A673 (cell line): ENCODE measurements at regions not wholly inside any gene's neighbourhood (a gene's known extent, or its start where the extent isn't known, plus 50 kb on each side); places are given as distances from the start of the nearest gene placed in this dataset.

Experiments
- BruUV-seq: library from RNA; stranded (reverse); fragments of 400-500 nt; replicated peaks from 2 replicates; lab custom pipeline; 2021; lab: Mats Ljungman, UMichigan
- CTCF ChIA-PET: fragments of 300-600 bp; sonication (Branson Sonifier 250); formaldehyde crosslinking; loops from one replicate; lab custom pipeline; 2022; ENCODE audit warnings: antibody characterized with exemption; lab: Charles Lee
- POLR2A ChIA-PET: fragments of 300-600 bp; sonication (Branson Sonifier 250); formaldehyde crosslinking; loops from one replicate; lab custom pipeline; 2022; ENCODE audit warnings: antibody characterized with exemption; ENCODE audit not compliant: low non-redundant PET; lab: Charles Lee
- DNase-seq: peaks from one replicate; pipeline ENCODE4 v3.0.0-alpha.2; 2015; ENCODE audit warnings: low spot score
- H3K27ac ChIP-seq: fragments of 200-600 bp; sonication (generic); 2 replicates; pipeline ENCODE4 v1.5.1; 2016; ENCODE audit warnings: mixed run types, low read depth, mild to moderate bottlenecking, mixed read lengths, antibody characterized with exemption, low read length; ENCODE audit not compliant: poor library complexity, severe bottlenecking
- H3K27me3 ChIP-seq: fragments of 200-600 bp; sonication (generic); replicated peaks from 2 replicates; pipeline ENCODE4 v1.6.1; 2017; ENCODE audit warnings: mixed run types, low read depth, mild to moderate bottlenecking, mixed read lengths, antibody characterized with exemption, low read length; ENCODE audit not compliant: insufficient read depth, poor library complexity
- H3K36me3 ChIP-seq: fragments of 200-600 bp; sonication (generic); 2 replicates; pipeline ENCODE4 v1.6.1; 2016; ENCODE audit warnings: mixed run types, mild to moderate bottlenecking, mixed read lengths, antibody characterized with exemption, low read length; ENCODE audit not compliant: insufficient read depth, poor library complexity, severe bottlenecking
- H3K4me1 ChIP-seq: fragments of 200-600 bp; sonication (generic); 2 replicates; pipeline ENCODE4 v1.6.1; 2017; ENCODE audit warnings: mixed run types, mild to moderate bottlenecking, mixed read lengths, antibody characterized with exemption, low read length; ENCODE audit not compliant: insufficient read depth, poor library complexity, severe bottlenecking
- H3K4me3 ChIP-seq: fragments of 200-600 bp; sonication (generic); 2 replicates; pipeline ENCODE4 v1.5.1; 2016; ENCODE audit warnings: low read depth, mixed run types, mild to moderate bottlenecking, mixed read lengths, low read length; ENCODE audit not compliant: poor library complexity, severe bottlenecking
- H3K9me3 ChIP-seq: fragments of 200-600 bp; sonication (generic); 2 replicates; pipeline ENCODE4 v1.6.1; 2016; ENCODE audit warnings: mixed run types, low read depth, mild to moderate bottlenecking, mixed read lengths, antibody characterized with exemption, low read length; ENCODE audit not compliant: poor library complexity, severe bottlenecking
- EZH2 ChIP-seq: fragments of 200-600 bp; sonication (generic); IDR thresholded peaks from 2 replicates; pipeline ENCODE4 v1.6.1; 2017; ENCODE audit warnings: borderline replicate concordance, low read depth, mild to moderate bottlenecking, mixed read lengths, antibody characterized with exemption, low read length; ENCODE audit not compliant: poor library complexity, severe bottlenecking
- intact Hi-C: fragments of 100-400 bp; cut with micrococcal nuclease; formaldehyde crosslinking; loops from one replicate; pipeline ENCODE4 v1.10.0; 2022; ENCODE audit not compliant: unreplicated experiment
- TF ChIP-seq, protein P1 (sequence below): fragments of 300-800, 200-600 bp; sonication (generic); conservative IDR thresholded peaks from 2 replicates; pipeline ENCODE4 v1.5.1; 2017; ENCODE audit warnings: low read depth, mild to moderate bottlenecking, antibody characterized with exemption, low read length, moderate library complexity, mixed read lengths

DNA sequence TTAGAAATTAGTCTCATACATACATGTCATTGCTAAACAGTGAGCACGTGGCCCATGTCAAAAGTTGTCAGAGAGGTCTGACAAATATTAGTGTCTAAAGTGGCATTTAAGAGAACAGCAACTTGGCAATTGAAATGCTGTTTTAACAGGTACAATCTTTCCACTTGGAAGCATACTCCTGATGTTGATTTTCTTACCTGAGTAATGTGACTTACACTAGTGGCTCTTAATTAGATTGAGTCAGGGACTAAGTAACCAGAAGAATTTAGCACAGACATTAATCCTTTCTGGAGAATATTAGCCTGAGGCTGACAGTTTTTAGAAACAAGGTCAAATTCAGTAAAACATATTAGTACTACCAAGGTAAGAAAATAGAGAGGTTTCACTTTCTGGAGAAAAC lies 357.0 kb upstream of the ZNF608 start:
- H3K9me3 ChIP-seq = no peaks in the 10 kb centered on the region
- H3K27me3 ChIP-seq = no peaks in the 10 kb centered on the region
- no peak overlapping the region for H3K27ac ChIP-seq
- TF ChIP-seq, protein P1, sequence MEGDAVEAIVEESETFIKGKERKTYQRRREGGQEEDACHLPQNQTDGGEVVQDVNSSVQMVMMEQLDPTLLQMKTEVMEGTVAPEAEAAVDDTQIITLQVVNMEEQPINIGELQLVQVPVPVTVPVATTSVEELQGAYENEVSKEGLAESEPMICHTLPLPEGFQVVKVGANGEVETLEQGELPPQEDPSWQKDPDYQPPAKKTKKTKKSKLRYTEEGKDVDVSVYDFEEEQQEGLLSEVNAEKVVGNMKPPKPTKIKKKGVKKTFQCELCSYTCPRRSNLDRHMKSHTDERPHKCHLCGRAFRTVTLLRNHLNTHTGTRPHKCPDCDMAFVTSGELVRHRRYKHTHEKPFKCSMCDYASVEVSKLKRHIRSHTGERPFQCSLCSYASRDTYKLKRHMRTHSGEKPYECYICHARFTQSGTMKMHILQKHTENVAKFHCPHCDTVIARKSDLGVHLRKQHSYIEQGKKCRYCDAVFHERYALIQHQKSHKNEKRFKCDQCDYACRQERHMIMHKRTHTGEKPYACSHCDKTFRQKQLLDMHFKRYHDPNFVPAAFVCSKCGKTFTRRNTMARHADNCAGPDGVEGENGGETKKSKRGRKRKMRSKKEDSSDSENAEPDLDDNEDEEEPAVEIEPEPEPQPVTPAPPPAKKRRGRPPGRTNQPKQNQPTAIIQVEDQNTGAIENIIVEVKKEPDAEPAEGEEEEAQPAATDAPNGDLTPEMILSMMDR = no peak
- no peak for TF ChIP-seq EZH2
- POLR2A ChIA-PET = no interaction called here
- no TSS peak for BruUV-seq
- H3K36me3 ChIP-seq = no peaks in the 10 kb centered on the region
- H3K4me1 ChIP-seq = no peaks in the 10 kb centered on the region
- no peak overlapping the region for H3K4me3 ChIP-seq
- intact Hi-C loops = no loop called here
- CTCF ChIA-PET = no interaction called here
- no peak for DNase-seq

DNA sequence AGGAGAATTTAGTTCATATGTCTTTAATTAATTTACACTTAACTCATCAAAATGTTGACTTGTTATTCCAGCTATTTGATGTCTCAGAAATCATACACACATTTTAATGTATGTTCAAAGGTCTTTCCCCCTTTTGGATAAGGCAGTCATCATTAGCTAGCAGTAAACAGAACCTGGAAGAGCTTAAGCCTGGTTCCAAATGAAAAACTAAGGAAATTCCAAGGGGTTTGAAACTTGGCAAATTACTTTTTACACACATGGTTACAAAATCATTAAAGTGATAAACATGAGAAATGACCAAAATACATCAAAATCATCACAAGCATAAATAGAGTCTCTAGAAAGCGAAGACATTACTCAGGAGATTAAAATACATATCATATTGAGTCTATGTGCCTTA lies 359.8 kb upstream of the ZNF608 start:
- Histone ChIP-seq H3K36me3 (no peaks in the 10 kb centered on the region), H3K9me3 (no peaks in the 10 kb centered on the region), H3K4me1 (no peaks in the 10 kb centered on the region), H3K4me3 (no peak overlapping the region), H3K27me3 (no peaks in the 10 kb centered on the region), H3K27ac (no peak overlapping the region)
- no TSS peak for BruUV-seq
- CTCF ChIA-PET = no interaction called here
- intact Hi-C loops = no loop called here
- POLR2A ChIA-PET = no interaction called here
- no peak for DNase-seq
- TF ChIP-seq EZH2 = no peak
- TF ChIP-seq, protein P1 = no peak

DNA sequence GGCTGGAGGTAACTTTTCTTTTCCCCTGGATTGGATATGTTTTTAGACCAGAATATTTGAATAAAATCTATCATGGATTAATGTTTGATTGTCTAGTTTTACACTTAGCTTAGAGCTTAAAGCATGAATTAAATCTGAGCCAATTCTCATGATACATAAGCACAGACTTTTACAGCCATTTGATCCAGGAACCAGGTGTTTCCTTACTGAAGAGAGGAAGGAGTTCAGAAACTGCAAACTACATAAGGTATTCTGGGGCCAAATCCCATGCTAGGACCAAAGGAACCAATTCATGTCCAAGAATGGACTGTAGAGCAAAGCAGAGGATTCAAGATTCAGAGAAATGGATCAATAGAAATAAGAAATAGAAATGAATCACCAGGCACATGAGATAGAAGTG lies 360.4 kb upstream of the ZNF608 start:
- H3K27ac ChIP-seq = no peak overlapping the region
- no TSS peak for BruUV-seq
- no peak overlapping the region for H3K4me3 ChIP-seq
- ChIA-PET POLR2A (no interaction called here), CTCF (no interaction called here)
- no peaks in the 10 kb centered on the region for H3K27me3 ChIP-seq
- H3K9me3 ChIP-seq = no peaks in the 10 kb centered on the region
- H3K4me1 ChIP-seq = no peaks in the 10 kb centered on the region
- no peak for DNase-seq
- intact Hi-C loops = no loop called here
- no peaks in the 10 kb centered on the region for H3K36me3 ChIP-seq
- TF ChIP-seq, protein P1 = no peak
- no peak for TF ChIP-seq EZH2
